ENCODE measurements at regions not wholly inside any gene's neighbourhood (a gene's known extent, or its start where the extent isn't known, plus 50 kb on each side); places are given as distances from the start of the nearest gene placed in this dataset.

DNA sequence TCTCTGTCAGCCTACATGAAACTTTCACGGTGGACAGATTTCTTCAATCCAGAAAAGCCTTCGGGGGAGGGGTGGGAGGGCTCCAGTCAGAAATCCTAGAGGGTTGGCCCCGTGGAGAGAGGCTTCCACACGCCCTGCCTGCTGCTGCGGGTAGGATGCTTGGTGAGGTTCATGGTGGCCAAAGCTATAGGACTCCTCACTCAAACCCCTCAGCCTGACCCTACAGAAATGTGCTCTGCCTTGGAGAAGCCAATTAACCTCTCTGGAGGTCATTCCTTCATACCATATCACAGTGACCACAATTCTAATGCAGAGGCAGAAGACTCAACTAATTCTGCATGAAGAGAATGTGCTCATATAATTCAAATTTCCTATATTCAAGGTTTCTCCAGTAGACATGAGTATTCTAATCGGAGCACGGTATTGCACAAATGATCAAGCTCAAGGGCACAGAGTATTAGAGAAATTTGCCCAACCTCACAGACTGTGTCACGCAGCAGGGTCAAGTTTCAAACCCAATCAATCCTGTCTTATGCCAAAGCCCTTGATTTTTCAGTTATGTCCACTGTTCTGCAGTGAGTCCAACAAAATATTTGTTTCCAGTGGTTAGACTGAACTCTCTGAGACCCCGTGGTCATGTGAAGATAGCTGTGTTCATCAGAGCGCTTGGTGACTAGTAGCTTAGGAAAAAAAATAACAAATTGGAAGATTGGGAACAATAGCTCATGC, 104.8 kb downstream of the TOMM20 start:
- TF ChIP-seq JUND (IDR thresholded peaks at IDR 0.05) = no peak
- TF ChIP-seq CEBPB (IDR thresholded peaks at IDR 0.05; ENCODE audit: low read depth) = no peak
- TF ChIP-seq POLR2AphosphoS5 (IDR thresholded peaks at IDR 0.05; ENCODE audit: low read depth, low read length) = no peak
- TF ChIP-seq, protein P1, sequence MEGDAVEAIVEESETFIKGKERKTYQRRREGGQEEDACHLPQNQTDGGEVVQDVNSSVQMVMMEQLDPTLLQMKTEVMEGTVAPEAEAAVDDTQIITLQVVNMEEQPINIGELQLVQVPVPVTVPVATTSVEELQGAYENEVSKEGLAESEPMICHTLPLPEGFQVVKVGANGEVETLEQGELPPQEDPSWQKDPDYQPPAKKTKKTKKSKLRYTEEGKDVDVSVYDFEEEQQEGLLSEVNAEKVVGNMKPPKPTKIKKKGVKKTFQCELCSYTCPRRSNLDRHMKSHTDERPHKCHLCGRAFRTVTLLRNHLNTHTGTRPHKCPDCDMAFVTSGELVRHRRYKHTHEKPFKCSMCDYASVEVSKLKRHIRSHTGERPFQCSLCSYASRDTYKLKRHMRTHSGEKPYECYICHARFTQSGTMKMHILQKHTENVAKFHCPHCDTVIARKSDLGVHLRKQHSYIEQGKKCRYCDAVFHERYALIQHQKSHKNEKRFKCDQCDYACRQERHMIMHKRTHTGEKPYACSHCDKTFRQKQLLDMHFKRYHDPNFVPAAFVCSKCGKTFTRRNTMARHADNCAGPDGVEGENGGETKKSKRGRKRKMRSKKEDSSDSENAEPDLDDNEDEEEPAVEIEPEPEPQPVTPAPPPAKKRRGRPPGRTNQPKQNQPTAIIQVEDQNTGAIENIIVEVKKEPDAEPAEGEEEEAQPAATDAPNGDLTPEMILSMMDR (IDR thresholded peaks at IDR 0.05 in 2 of 3, conservative IDR thresholded peaks at IDR 0.05 in 1 of 3; ENCODE audit: borderline replicate concordance in 1 of 3, insufficient read depth in 1 of 3, low read depth in 2 of 3, low read length in 2 of 3) = no peak
- no peak for TF ChIP-seq MAX (IDR thresholded peaks at IDR 0.05)
